SU-DHL-6 (cell line): ENCODE measurements at regions not wholly inside any gene's neighbourhood (a gene's known extent, or its start where the extent isn't known, plus 50 kb on each side); places are given as distances from the start of the nearest gene placed in this dataset.

Source experiments
- CTCF ChIP-seq: fragments of 200-600 bp; sonication (generic); IDR thresholded peaks from one replicate; pipeline ENCODE4 v1.5.1; 2017; ENCODE audit warnings: antibody characterized with exemption, mild to moderate bottlenecking, low read length, moderate library complexity; ENCODE audit not compliant: insufficient read depth, poor library complexity, severe bottlenecking
- EZH2phosphoT487 ChIP-seq: fragments of 200-600 bp; sonication (generic), shearing (Covaris generic); conservative IDR thresholded peaks from 2 replicates; pipeline ENCODE4 v1.6.1; 2018; ENCODE audit warnings: mild to moderate bottlenecking, antibody characterized with exemption, low read length, moderate library complexity, mixed read lengths

DNA sequence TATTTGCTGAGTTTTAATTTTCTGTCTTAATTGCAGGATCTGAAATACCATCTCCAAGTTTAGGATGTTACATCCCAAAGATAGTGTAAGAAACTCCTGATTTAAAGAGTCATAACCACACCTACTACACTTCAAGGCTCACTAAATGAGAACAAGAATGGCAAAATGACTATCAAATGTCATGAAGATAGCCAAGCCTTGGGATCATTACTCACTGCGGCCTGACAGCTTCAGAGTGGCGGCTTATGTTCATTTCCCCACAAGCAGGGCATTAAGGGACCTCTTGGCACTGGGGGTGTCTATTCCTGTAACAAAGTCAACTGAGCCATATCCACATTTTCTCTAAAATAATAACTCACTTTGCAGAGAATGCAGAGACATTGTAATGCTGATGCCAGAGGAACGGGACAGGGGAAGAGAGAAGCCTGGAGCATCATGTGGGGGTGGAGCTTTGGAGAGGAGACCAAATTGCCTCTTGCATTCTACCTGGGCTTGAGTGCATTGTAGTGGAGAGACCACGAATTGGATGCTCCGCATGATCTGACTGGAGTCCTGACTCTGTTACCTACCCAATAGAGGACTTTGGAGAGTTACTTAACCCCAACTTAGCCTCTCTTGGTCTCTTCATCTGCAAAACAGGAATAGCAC is 219.2 kb downstream of the OPA1 start:
- TF ChIP-seq CTCF (no peak), EZH2phosphoT487 (no peak)
